ENCODE measurements at regions not wholly inside any gene's neighbourhood (a gene's known extent, or its start where the extent isn't known, plus 50 kb on each side); places are given as distances from the start of the nearest gene placed in this dataset.

DNA sequence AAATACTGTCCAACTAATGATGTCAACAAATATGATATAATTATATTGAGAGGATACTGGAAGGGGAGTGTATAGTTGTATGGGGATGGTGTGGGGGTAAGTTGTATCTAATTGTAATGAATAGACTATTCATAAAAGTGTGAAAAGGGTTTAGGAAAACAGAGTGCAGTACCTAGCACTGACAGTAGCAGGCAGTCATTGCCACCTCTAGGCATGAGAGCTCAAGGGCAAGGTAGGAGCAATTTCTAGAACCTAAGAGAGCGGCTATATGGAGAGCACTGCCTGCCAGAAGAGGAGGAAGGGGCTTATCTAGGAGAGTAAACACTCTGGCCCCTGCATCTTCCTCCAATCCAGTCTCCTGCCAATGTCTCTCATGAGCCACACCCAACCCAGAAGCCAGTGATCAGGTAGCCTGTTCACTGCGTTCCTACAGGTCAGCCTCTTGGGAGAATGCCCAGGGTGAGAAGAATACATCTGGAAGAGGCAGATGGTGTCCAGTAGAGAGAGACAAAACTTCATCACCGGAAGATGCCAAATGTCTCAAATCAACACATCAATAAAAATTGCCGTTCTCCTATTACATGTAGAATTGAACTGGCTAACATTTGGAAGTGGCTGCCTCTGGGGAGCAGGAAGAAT, 200.0 kb downstream of the LY86 start:
- TF ChIP-seq, protein P1, sequence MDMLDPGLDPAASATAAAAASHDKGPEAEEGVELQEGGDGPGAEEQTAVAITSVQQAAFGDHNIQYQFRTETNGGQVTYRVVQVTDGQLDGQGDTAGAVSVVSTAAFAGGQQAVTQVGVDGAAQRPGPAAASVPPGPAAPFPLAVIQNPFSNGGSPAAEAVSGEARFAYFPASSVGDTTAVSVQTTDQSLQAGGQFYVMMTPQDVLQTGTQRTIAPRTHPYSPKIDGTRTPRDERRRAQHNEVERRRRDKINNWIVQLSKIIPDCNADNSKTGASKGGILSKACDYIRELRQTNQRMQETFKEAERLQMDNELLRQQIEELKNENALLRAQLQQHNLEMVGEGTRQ (IDR thresholded peaks at IDR 0.05; ENCODE audit: borderline replicate concordance, low read depth, low read length), result no peak
- TF ChIP-seq CHD2 (IDR thresholded peaks at IDR 0.05; ENCODE audit: low read length, partially characterized antibody) (no peak), JUND (IDR thresholded peaks at IDR 0.05) (no peak), YY1 (IDR thresholded peaks at IDR 0.05; ENCODE audit: low read depth) (no peak), SIN3A (IDR thresholded peaks at IDR 0.05; ENCODE audit: borderline replicate concordance, low read depth, low read length) (no peak), MXI1 (IDR thresholded peaks at IDR 0.05; ENCODE audit: low read depth, low read length) (no peak), TCF12 (IDR thresholded peaks at IDR 0.05) (no peak)
- TF ChIP-seq, protein P2, sequence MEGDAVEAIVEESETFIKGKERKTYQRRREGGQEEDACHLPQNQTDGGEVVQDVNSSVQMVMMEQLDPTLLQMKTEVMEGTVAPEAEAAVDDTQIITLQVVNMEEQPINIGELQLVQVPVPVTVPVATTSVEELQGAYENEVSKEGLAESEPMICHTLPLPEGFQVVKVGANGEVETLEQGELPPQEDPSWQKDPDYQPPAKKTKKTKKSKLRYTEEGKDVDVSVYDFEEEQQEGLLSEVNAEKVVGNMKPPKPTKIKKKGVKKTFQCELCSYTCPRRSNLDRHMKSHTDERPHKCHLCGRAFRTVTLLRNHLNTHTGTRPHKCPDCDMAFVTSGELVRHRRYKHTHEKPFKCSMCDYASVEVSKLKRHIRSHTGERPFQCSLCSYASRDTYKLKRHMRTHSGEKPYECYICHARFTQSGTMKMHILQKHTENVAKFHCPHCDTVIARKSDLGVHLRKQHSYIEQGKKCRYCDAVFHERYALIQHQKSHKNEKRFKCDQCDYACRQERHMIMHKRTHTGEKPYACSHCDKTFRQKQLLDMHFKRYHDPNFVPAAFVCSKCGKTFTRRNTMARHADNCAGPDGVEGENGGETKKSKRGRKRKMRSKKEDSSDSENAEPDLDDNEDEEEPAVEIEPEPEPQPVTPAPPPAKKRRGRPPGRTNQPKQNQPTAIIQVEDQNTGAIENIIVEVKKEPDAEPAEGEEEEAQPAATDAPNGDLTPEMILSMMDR (IDR thresholded peaks at IDR 0.05), result peak; percentile 37; the same call in 1 of the 2 replicates
- TF ChIP-seq, protein P3, sequence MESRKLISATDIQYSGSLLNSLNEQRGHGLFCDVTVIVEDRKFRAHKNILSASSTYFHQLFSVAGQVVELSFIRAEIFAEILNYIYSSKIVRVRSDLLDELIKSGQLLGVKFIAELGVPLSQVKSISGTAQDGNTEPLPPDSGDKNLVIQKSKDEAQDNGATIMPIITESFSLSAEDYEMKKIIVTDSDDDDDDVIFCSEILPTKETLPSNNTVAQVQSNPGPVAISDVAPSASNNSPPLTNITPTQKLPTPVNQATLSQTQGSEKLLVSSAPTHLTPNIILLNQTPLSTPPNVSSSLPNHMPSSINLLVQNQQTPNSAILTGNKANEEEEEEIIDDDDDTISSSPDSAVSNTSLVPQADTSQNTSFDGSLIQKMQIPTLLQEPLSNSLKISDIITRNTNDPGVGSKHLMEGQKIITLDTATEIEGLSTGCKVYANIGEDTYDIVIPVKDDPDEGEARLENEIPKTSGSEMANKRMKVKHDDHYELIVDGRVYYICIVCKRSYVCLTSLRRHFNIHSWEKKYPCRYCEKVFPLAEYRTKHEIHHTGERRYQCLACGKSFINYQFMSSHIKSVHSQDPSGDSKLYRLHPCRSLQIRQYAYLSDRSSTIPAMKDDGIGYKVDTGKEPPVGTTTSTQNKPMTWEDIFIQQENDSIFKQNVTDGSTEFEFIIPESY (IDR thresholded peaks at IDR 0.05; ENCODE audit: borderline replicate concordance, low read depth), result no peak
- TF ChIP-seq, protein P4, sequence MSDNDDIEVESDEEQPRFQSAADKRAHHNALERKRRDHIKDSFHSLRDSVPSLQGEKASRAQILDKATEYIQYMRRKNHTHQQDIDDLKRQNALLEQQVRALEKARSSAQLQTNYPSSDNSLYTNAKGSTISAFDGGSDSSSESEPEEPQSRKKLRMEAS (IDR thresholded peaks at IDR 0.05; ENCODE audit: low read depth), result no peak

All from SK-N-SH (cell line).